Kasumi-1 (cell line): ENCODE measurements at regions not wholly inside any gene's neighbourhood (a gene's known extent, or its start where the extent isn't known, plus 50 kb on each side); places are given as distances from the start of the nearest gene placed in this dataset.

ENCODE experiments used
- DNase-seq, 2 experiments: peaks; one replicate each; lab custom pipeline; 2025; lab: John Stamatoyannopoulos, UW

- DNase-seq, result no peak
Measured at GRCh38 chr6:44049989-44050871, 77.0 kb downstream of the MRPL14 start.

GRCh38 chr6:44049163-44049988, 77.9 kb downstream of the MRPL14 start:
- DNase-seq, result no peak

GRCh38 chr6:44048277-44048676, 79.0 kb downstream of the MRPL14 start:
- no peak for DNase-seq

- DNase-seq, result no peak
Measured at GRCh38 chr6:44047801-44048200, 79.5 kb downstream of the MRPL14 start.

DNA sequence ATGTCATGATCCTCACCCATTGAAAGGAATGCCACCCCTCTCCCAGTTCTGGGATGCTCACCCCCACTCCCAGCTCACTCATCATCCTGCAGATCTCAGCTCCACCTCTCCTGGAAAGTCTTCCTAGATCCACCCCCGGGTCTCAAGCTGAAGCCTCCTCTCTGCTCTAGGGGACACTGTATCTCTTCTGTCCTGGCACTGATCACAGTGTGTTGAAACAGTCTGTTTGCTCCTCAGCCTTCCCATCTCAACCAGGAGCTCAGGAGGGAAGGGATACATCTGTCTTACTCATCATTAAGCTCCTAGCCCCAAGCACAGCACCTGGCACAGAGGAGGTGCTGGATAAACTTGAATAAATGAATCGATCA, 80.1 kb downstream of the MRPL14 start:
- DNase-seq, result no peak

DNA sequence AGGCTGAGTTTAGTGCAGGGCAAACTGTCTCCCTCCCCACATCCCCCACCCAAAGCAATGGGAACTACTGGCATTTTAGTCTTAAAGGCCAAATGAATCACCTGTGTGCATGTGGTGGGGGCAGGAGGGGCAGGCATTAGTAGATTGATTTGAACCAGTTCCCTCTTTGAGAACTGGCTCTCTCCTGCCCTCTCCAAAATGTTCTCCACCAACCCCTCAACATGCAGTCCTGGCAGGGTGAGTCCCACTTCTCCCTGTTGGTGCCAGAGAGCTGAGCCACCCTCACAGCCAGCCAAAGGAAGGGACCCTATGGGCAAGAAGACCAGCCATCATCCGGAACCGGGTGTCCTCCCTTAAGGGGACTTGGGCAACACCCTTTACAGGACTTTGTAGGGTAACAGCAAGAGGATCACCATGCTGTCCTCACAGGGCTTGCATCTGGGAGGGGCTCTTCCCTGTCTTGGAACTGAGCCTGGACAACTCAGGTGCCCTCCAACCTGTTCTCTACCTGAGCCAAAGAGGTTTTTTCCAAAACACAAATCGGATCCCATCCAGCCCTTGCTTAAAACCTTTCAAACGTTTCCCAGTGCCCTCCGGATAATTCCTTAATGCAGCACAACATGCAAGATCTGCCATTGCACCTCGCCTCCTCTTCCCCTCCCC, 80.6 kb downstream of the MRPL14 start:
- no peak for DNase-seq

- DNase-seq, result no peak
Measured at GRCh38 chr6:44045672-44046015, 81.6 kb downstream of the MRPL14 start.

DNA sequence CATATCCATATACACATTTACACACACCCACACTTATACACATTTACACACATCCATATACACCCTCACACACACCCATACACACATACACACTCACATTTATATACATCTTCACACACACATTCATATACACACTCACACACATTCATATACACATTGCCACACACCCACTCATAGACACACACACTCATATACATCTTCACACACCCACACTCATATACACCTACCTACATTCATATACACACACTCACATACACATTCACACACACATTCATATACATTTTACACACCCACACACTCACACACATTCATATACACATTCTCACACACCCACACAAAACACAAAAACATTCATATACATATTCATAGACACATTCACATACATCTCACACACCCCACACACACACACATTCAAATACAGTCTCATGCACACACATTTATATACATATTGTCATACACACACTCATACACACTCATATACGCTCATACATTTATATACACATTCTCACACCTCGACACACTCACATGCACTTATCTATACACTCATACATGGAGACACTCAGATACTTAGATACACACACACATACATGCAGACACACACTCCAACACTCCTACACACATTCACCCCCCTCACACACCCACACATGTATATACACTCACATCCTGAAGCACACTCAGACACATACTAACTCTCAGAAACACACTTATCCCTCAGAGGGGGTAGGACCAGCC, 82.1 kb downstream of the MRPL14 start:
- DNase-seq, result no peak

DNA sequence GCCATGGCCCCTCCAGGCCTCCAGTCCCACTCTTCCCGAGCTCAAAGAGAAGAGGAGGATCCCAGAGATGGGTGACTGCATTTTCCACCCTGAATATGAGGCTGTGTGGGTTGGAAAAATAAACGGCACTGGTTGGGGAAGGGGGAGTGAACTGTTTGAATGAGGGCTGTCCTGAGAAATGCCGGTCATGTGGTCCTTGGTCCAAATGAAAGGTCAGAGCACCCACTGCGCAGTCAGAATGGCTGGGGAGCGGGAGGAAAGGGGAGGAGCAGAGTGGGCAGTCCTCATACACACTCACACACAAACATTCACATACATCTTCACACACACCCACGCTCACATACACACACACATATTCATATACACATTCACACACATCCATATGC, 83.1 kb downstream of the MRPL14 start:
- DNase-seq, result no peak

DNA sequence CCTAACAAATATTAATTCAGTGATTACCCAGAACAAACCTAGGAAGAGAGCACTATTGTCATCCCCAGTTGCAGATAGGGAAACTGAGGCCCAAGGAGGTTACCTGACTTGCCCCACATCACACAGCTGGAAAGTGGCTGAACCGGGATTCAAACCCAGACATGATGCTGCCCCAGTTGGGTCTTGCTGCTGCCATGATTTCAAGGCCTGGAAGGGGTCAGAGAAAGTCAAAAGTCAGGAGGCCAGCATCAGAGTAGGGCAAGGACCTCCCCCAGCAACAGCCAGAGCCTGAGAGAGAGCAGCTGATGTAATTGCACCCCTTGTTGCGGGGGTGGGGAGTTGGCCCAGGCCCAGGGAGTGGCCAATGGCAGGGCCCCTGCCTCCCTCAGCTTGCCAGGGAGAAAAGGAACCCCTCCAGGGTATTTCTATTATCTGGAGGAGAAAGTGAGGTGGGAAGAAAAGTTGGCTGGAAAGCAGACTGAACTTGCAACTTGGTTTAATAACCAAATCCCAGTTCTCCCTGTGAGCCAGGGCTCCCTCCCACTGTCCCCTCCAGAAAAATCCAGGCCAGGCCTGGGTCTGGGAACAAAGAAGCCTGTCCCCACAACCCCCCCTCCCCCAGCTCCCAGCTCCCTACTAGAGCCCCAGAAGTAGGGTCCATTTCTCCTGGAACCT, 83.6 kb downstream of the MRPL14 start:
- no peak for DNase-seq

DNA sequence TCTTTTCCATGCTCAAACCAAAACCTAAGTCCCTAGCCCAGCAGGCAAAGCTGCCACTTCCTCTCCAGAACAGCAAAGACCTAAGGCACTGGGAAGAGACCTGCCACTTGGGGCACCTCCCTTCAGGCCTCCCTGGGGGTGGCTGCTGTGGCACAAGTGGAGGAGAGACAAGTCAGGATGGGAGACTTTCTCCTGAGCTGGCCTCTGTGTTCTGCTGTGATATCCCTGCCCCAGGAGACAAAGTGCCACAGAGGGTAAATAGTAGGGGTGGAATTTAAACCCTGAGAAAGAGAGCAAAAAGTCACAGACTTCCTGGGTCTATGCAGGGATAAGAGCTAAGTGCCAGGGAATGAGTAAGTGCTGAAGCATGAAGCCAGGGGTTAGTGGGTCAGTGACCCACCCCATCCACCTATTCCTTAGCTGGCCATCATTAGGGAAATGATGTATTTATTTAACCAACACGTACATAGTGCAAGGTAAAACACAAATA, 84.2 kb downstream of the MRPL14 start:
- peak; percentile 19 to 38 for DNase-seq

- no peak for DNase-seq
Measured at GRCh38 chr6:44042261-44042988, 84.8 kb downstream of the MRPL14 start.

DNA sequence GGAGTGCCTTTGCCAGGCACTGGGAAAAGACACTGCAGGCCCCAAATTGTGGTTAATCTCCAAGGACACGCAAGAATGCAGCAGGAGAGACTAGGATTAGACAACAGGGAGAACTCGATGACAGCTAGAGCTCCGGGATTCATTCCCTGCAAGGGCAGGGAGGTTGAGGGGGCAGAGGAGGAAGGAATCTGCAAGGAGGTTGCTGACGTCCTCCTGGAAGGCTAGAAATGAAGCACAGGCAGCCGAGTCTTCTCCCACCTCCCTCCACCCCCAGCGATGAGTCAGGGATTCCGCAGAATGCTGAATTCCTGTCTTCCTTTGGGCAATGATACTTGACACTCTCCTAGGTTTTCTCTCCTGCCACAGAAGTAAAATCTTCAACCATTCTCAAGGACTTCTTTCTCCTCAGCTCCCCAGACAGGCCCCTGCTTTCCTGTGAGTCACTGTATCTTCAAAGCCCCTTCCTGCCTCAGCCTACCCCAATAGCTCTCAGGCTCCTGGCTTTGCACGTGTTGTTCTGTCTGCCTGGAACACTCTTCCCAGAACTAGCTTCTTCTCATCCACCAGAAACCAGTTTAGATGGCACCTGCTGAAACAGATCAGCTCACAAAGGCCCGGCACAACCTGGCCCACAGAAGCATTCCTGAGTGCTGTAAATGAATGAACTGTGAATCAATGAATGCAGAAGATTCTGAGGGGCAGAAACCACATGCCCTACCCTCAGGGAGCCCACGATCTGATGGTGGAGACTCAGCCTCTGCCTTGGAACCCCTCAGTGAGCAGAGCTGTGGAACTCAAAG, 85.6 kb downstream of the MRPL14 start:
- peak; percentile 88 to 92 for DNase-seq

- no peak for DNase-seq
Measured at GRCh38 chr6:44040786-44041185, 86.5 kb downstream of the MRPL14 start.

GRCh38 chr6:44039839-44040350, 87.4 kb downstream of the MRPL14 start:
- DNase-seq, result no peak

- no peak for DNase-seq
Measured at GRCh38 chr6:44039191-44039719, 88.0 kb downstream of the MRPL14 start.

DNA sequence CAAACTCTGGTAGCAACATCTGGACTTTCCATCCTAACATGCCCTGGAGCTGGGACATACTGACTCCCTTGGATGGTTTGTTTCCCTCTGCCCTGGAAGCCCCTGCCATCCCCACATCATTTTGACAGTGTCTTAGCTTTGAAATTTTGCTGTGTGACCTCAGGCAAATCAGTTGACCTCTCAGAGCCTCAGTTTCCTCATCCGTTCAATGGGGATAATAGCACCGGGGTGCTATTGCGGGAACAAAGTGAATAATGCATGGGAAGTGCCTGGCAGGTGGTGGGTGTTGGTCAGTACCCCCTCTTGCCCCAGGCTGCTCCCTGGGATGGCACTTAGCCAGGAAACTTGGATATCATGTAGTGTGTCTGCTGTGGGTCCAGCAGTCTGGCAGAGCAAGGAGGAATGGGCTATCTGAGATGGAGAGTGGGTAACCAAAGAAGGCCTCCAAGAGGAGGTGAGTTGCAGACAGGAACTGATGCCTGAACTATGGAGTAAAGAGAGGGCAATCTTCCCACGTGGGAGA, 88.6 kb downstream of the MRPL14 start:
- no peak for DNase-seq

- no peak for DNase-seq
Measured at GRCh38 chr6:44037847-44038542, 89.3 kb downstream of the MRPL14 start.
